ENCODE measurements at regions not wholly inside any gene's neighbourhood (a gene's known extent, or its start where the extent isn't known, plus 50 kb on each side); places are given as distances from the start of the nearest gene placed in this dataset.

GRCh38 chr12:85695097-85695715, 141.0 kb downstream of the RASSF9 start:
- no peaks in the 10 kb centered on the region for H3K27me3 ChIP-seq (ENCODE audit: control insufficient read depth, insufficient read depth, low read length)
- no peak overlapping the region for H3K4me3 ChIP-seq (ENCODE audit: low read depth, low read length)
- H3K36me3 ChIP-seq (ENCODE audit: control insufficient read depth, insufficient read depth, low read length), result no peaks in the 10 kb centered on the region
- no peak for TF ChIP-seq CTCF (IDR thresholded peaks at IDR 0.05; ENCODE audit: insufficient read depth, low read length, poor library complexity, severe bottlenecking)
- DNase-seq (ENCODE audit: low read depth), result no peak

GRCh38 chr12:85697003-85697402, 139.2 kb downstream of the RASSF9 start:
- Histone ChIP-seq H3K27me3 (ENCODE audit: control insufficient read depth, insufficient read depth, low read length) (no peaks in the 10 kb centered on the region), H3K36me3 (ENCODE audit: control insufficient read depth, insufficient read depth, low read length) (no peaks in the 10 kb centered on the region), H3K4me3 (ENCODE audit: low read depth, low read length) (no peak overlapping the region)
- DNase-seq (ENCODE audit: low read depth), result no peak
- TF ChIP-seq CTCF (IDR thresholded peaks at IDR 0.05; ENCODE audit: insufficient read depth, low read length, poor library complexity, severe bottlenecking), result no peak

GRCh38 chr12:85698937-85699336, 137.3 kb downstream of the RASSF9 start:
- TF ChIP-seq CTCF (IDR thresholded peaks at IDR 0.05; ENCODE audit: insufficient read depth, low read length, poor library complexity, severe bottlenecking), result no peak
- no peak for DNase-seq (ENCODE audit: low read depth)

GRCh38 chr12:85708775-85709174, 127.4 kb downstream of the RASSF9 start:
- Histone ChIP-seq H3K36me3 (ENCODE audit: control insufficient read depth, insufficient read depth, low read length) (no peaks in the 10 kb centered on the region), H3K27me3 (ENCODE audit: control insufficient read depth, insufficient read depth, low read length) (no peaks in the 10 kb centered on the region), H3K4me3 (ENCODE audit: low read depth, low read length) (no peak overlapping the region)
- no peak for TF ChIP-seq CTCF (IDR thresholded peaks at IDR 0.05; ENCODE audit: insufficient read depth, low read length, poor library complexity, severe bottlenecking)
- DNase-seq (ENCODE audit: low read depth), result no peak

More at GRCh38 chr12:85698937-85699336, 137.3 kb downstream of the RASSF9 start:
- no peaks in the 10 kb centered on the region for H3K36me3 ChIP-seq (ENCODE audit: control insufficient read depth, insufficient read depth, low read length)
- no peak overlapping the region for H3K4me3 ChIP-seq (ENCODE audit: low read depth, low read length)
- no peaks in the 10 kb centered on the region for H3K27me3 ChIP-seq (ENCODE audit: control insufficient read depth, insufficient read depth, low read length)

- TF ChIP-seq CTCF (IDR thresholded peaks at IDR 0.05; ENCODE audit: insufficient read depth, low read length, poor library complexity, severe bottlenecking), result no peak
- DNase-seq (ENCODE audit: low read depth), result no peak
- no peaks in the 10 kb centered on the region for H3K36me3 ChIP-seq (ENCODE audit: control insufficient read depth, insufficient read depth, low read length)
- H3K4me3 ChIP-seq (ENCODE audit: low read depth, low read length), result no peak overlapping the region
- no peaks in the 10 kb centered on the region for H3K27me3 ChIP-seq (ENCODE audit: control insufficient read depth, insufficient read depth, low read length)
Observed at GRCh38 chr12:85711735-85712390, 124.3 kb downstream of the RASSF9 start.

GRCh38 chr12:85713373-85713772, 122.8 kb downstream of the RASSF9 start:
- Histone ChIP-seq H3K36me3 (ENCODE audit: control insufficient read depth, insufficient read depth, low read length) (no peaks in the 10 kb centered on the region), H3K27me3 (ENCODE audit: control insufficient read depth, insufficient read depth, low read length) (no peaks in the 10 kb centered on the region), H3K4me3 (ENCODE audit: low read depth, low read length) (no peak overlapping the region)
- DNase-seq (ENCODE audit: low read depth), result no peak
- no peak for TF ChIP-seq CTCF (IDR thresholded peaks at IDR 0.05; ENCODE audit: insufficient read depth, low read length, poor library complexity, severe bottlenecking)

Measured in kidney epithelial cell (primary cell).